HG02623 (cell line): ENCODE measurements at regions not wholly inside any gene's neighbourhood (a gene's known extent, or its start where the extent isn't known, plus 50 kb on each side); places are given as distances from the start of the nearest gene placed in this dataset.

ENCODE experiments used
- ATAC-seq: cut with Tn5 transposase; IDR thresholded peaks from one replicate; pipeline ENCODE4 v1.9.1; 2021; ENCODE audit warnings: moderate library complexity; ENCODE audit not compliant: unreplicated experiment

- no peak for ATAC-seq
These were observed 54.0 kb upstream of the CENPW start for GRCh38 chr6:126285871-126286365.
